Kidney (tissue), 13 donors: ENCODE measurements at regions not wholly inside any gene's neighbourhood (a gene's known extent, or its start where the extent isn't known, plus 50 kb on each side); places are given as distances from the start of the nearest gene placed in this dataset.

Source experiments
- DNase-seq, 5 donors: peaks; one replicate each; pipeline ENCODE4 v3.0.0-alpha.2; 2013 to 2020
- FAIRE-seq: peaks from 2 replicates; lab custom pipeline; 2012; peaks lifted over from hg19 to GRCh38; lab: Jason Lieb, UNC
- H3K27ac ChIP-seq, 2 donors: one replicate each; pipeline ENCODE4 v1.7.0; 2013; ENCODE audit warnings: low read depth in 2 of 2, low read length in 2 of 2, inconsistent platforms in 1 of 2
- H3K27me3 ChIP-seq: one replicate; pipeline ENCODE4 v1.7.1; 2013; ENCODE audit warnings: low read length, inconsistent platforms; ENCODE audit not compliant: control insufficient read depth, insufficient read depth
- H3K36me3 ChIP-seq, 3 donors: one replicate each; pipeline versions ENCODE4 v1.7.0 to v1.7.1; 2013; ENCODE audit warnings: low read length in 3 of 3, control low read depth in 1 of 3, inconsistent platforms in 1 of 3; ENCODE audit not compliant: insufficient read depth in 3 of 3, control insufficient read depth in 2 of 3
- H3K4me1 ChIP-seq, 3 donors: one replicate each; pipeline versions ENCODE4 v1.7.0 to v1.7.1; 2013; ENCODE audit warnings: low read length in 3 of 3, inconsistent platforms in 1 of 3, low read depth in 1 of 3; ENCODE audit not compliant: control insufficient read depth in 2 of 3, insufficient read depth in 2 of 3
- H3K4me3 ChIP-seq, 3 donors: one replicate each; pipeline versions ENCODE4 v1.7.0 to v1.8.1; 2013; ENCODE audit warnings: low read length in 3 of 3, control low read depth in 1 of 3, inconsistent platforms in 1 of 3
- H3K9ac ChIP-seq, 3 donors: one replicate each; pipeline versions ENCODE4 v1.7.0 to v1.7.1; 2013; ENCODE audit warnings: low read length in 3 of 3, control low read depth in 1 of 3, inconsistent platforms in 1 of 3
- H3K9me3 ChIP-seq, 3 donors: one replicate each; pipeline versions ENCODE4 v1.7.0 to v1.7.1; 2013; ENCODE audit warnings: low read length in 3 of 3, control low read depth in 1 of 3, inconsistent platforms in 1 of 3; ENCODE audit not compliant: control insufficient read depth in 2 of 3, insufficient read depth in 1 of 3
- CTCF ChIP-seq: IDR thresholded peaks from 3 replicates; pipeline ENCODE4 v1.5.1; 2012; ENCODE audit warnings: mild to moderate bottlenecking, moderate library complexity, borderline replicate concordance; ENCODE audit not compliant: insufficient read depth; ENCODE audit errors: extremely low read depth
- intact Hi-C: fragments of 100-400 bp; cut with DNase I; formaldehyde crosslinking; loops from one replicate; pipeline ENCODE4 v1.11.1; 2022
- donor health status: control.
- donor health status: control.
- donor health status: control.
- donor health status: control.
- donor health status: control.
- donor health status: DM: yes; HTN: yes; CAD: no.
- donor health status: Normal renal cell carcinoma (clear cell type).

GRCh38 chr5:99334936-99335335 is 406.1 kb upstream of the CHD1 start:
- no peak for DNase-seq
- Histone ChIP-seq H3K9me3 (peaks cover 0 to 3% (median 0%) of the 10 kb centered on the region in 3 donors), H3K27ac (no peak overlapping the region), H3K36me3 (no peaks in the 10 kb centered on the region), H3K27me3 (no peaks in the 10 kb centered on the region), H3K4me3 (no peak overlapping the region), H3K4me1 (no peaks in the 10 kb centered on the region), H3K9ac (no peak overlapping the region)
- no peak for FAIRE-seq
- no peak for TF ChIP-seq CTCF
- intact Hi-C loops = no loop called here

GRCh38 chr5:99331061-99331460 is 402.3 kb upstream of the CHD1 start:
- Histone ChIP-seq H3K36me3 (no peaks in the 10 kb centered on the region), H3K9ac (no peak overlapping the region), H3K4me3 (no peak overlapping the region), H3K27ac (no peak overlapping the region), H3K9me3 (no peaks in the 10 kb centered on the region), H3K4me1 (no peaks in the 10 kb centered on the region), H3K27me3 (no peaks in the 10 kb centered on the region)
- intact Hi-C loops = no loop called here
- FAIRE-seq (no peak), DNase-seq (peak in 2 of 5 donors; percentile 24 to 25)
- no peak for TF ChIP-seq CTCF

GRCh38 chr5:99320436-99320835 is 391.6 kb upstream of the CHD1 start:
- Histone ChIP-seq H3K27ac (no peak overlapping the region), H3K9me3 (no peaks in the 10 kb centered on the region), H3K4me1 (no peaks in the 10 kb centered on the region), H3K36me3 (no peaks in the 10 kb centered on the region), H3K9ac (no peak overlapping the region), H3K27me3 (no peaks in the 10 kb centered on the region), H3K4me3 (no peak overlapping the region)
- FAIRE-seq (no peak), DNase-seq (peak in 3 of 5 donors; percentile 12 to 50 (median 42))
- no peak for TF ChIP-seq CTCF
- intact Hi-C loops = no loop called here

- no peak overlapping the region for H3K9ac ChIP-seq
- no peak for TF ChIP-seq CTCF
- DNase-seq (no peak), FAIRE-seq (no peak)
- no peaks in the 10 kb centered on the region for H3K27me3 ChIP-seq
- H3K4me3 ChIP-seq = no peak overlapping the region
- H3K4me1 ChIP-seq = no peaks in the 10 kb centered on the region
- intact Hi-C loops = no loop called here
- H3K9me3 ChIP-seq = no peaks in the 10 kb centered on the region
- no peaks in the 10 kb centered on the region for H3K36me3 ChIP-seq
- no peak overlapping the region for H3K27ac ChIP-seq
Observed at GRCh38 chr5:99317136-99317535, 388.3 kb upstream of the CHD1 start.
